Fibroblast of skin of right biceps (primary cell): ENCODE measurements at regions not wholly inside any gene's neighbourhood (a gene's known extent, or its start where the extent isn't known, plus 50 kb on each side); places are given as distances from the start of the nearest gene placed in this dataset.
A peak's percentile ranks its signal among the peaks of the same experiment; 100 is the strongest.
"Not testable (repeated sequence)": the region's sequence is repeated elsewhere in the genome, so short reads cannot be mapped to it uniquely, and the experiment has no call there.

Experiments used
- DNase-seq: peaks from one replicate; pipeline ENCODE4 v3.0.0-alpha.2; 2013

DNA sequence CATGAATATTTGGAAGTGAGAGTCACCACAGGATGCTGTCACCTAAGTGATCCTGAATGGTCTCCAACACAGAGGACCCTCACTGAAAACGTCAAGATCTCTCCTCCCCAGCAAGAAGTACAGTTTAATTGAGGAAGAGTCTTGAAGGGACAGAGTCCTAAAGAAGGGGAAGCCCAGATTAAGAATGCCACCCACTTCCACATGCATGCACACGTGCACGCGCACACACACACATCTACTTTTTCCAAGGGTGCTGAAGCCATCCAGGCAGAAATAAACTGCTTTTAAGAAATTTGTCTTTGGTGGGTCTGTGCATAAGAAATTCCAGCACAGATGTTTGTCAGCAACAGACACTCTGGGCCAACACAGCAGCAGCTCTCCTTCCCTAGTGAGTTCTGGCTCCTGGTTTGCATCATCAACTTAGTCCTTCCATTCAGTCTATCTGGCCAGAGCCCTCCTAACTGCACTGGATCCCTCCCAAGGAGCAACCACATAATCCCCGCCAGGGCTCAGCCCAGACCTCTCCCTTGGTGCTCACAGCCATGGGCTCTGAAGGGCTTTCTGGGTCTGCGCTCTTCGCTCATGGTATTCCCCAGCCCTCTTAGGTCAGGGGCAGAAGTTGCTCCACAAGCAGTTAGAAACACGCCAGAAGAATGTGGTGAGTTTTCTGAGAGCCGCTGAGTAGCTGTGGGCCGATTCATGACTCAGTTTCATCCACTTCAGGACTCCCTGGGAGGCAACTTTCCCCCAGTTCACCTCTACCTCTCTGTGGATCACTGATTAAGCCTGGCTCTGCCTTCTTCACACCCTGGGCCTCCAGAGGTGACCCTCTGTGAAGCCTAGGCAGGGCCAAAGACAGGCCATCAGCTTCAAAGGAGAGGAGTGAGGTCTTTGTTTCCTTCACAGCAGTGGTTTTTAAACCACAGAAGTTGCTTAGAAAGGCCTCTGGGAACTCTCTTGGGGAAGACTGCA is 132.6 kb upstream of the LIPC start:
- peak; percentile 46 for DNase-seq

DNA sequence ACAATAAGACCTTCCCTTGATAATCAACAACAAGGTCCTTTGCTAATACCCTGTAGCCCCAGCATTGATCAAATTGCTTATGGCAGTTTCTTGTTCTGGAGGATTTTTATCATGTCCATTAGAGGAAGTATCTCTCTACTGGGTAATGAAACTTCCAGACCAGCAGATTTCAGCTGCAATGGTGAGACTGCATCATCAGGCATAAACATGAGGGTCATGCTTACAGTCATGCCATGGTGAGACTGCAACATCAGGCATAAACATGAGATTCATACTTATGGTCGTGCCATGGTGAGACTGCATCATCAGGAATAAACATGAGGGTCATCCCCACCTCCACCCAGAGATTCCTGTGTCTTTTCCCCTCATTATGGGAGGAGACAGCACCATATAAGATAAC is 129.0 kb upstream of the LIPC start:
- no peak for DNase-seq

DNA sequence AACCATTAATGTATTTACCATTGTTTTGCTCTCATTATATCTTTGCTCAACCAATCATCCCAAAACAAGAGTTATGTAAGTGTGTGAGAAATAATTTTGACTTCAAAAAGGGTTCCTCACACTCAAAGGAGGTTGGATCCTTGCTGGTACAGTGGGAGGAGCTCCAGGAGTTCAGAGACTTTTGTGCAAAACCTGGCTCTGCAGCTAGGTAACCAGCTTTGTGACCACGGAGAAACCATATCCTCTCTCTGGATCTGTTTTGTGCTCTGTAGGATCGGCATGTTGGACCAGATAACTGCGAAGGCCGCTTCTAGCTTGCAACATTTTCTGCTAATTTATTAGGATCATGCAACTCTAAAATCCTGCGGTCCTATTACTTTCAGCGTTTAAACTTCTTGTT is 128.6 kb upstream of the LIPC start:
- DNase-seq = no peak

DNA sequence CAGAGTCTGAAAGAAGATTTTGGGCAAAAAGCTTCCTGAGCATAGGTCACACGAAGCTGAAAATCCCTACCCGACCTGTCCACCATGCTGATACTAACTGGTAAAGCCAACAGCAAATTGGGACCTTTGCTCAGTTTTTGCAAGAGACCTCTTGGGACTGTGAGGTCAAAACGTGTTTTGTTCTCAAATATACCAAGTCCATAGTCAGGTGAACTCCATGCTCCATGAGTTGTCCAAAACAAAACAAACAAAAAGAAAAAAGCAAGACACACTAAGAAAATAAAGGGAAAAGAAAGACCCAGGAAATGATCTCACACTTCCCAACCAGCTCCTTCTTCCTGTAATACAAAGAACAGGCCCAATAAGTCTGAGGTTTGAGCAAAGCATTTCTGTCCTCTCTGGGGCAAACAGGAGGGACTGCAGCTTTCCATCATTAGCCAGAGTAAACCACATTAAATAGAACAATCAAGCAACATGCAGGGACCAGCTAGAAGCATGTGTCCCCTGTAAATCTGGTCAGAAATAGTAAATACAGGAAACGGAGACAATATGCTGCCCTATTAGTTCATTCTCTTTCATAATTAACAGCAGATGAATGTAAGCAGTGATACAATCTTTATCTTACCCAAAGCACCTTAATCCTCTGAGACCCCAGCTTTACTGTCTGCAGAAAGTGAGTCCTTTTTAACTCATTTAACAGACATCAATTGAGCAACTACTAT is 125.0 kb upstream of the LIPC start:
- DNase-seq = peak; percentile 21

DNA sequence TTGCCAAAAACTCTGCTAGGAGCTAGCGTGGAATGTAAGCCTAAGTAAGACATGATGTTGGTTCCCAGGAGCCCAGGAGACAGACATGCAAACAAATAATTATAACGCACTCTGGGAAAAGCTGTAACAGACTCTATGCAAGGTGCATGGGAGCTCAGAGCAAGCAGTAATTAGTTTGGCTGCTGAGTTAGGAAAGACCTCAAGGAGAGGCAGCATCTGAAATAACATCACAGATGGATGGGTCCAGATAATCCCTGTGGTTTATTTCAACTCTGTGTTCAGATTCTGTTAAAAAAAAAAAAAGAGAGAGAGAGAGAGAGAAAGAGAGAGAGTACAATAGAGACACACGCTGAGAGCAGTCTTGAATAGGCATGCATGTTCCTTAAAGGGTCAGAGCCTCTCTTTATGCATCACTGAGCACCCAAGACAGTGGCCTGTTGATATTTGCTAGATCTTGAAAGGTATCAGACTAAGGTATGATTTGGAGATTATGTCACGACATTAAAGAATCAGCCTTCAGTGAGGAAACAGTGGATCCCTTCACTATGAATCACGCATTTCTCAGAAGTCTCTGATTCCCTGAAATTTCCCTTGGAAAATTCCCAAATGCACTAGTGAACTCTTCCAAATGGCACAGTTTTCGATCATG is 124.4 kb upstream of the LIPC start:
- peak; percentile 75 for DNase-seq

DNA sequence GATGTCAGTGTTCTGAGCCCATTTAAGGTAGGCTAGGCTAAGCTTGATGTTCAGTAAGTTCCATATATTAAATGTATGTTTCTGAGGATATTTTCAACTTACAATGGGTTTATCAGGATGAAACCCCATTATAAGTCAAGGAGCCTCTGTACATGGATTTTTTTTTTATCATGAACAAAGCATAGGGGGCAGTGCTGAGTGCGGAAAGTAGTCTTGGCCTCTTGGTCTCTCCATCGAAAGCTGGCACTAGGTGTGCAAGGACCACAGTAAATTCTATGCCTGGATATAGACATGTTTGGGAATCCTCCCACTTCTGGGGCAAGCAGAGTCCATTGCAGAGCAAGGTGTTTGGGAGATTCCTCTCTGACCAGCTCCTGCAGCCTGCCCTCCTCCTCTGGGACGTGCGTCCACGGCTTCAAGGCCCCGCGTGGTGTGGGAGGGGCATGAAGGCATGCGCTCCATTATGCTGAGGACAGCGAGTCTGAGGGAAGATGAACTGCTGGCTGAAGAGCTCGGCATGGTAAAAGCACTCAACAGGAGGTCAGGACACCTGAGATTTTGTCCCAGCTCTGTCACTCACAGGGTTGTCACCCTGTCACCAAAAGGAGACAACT is 122.9 kb upstream of the LIPC start:
- DNase-seq = no peak

DNA sequence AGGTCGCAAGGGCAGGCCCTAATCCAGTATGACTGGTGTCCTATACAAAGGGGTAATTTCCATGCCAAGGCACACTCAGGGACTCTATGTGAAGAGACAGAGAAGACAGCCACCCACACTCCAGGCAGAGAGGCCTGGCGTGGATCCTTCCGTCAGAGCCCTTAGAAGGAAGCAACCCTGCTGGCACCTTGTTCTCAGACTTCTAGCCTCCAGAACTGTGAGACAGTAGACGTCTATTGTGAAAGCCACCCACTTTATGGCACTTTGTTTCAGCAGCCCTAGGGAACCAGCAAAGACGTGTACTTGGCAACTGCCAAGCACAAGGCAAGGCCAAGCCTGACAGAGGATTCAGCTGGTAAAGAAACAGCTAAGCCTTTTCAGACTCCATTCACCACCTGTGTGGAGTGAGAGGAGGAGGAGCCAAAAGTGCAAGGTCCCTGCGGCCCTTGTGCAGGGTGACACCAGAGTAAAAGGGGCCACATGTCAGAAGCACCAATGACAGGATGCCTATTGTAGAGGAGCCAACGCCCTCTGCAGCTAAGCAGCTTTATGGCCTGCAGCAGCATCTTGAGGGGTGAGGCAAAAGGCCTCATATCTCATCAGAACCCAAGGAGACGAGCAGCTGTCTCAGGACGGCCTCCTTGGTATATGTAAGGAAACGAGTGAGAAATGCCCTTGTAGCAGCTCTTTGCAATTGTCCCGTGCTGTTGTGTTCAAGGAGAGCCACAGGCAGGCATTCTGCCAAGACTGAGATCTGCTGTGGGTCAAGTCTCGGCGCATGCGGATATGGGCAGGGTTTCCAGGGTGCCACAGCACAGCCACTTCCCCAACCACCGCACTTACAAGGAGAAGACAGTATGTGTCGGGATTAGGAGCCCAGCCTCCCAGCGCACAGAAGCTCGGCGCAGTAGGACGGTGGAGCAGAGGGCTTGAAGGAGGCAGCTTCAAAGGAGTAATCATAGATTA is 121.5 kb upstream of the LIPC start:
- no peak for DNase-seq

DNA sequence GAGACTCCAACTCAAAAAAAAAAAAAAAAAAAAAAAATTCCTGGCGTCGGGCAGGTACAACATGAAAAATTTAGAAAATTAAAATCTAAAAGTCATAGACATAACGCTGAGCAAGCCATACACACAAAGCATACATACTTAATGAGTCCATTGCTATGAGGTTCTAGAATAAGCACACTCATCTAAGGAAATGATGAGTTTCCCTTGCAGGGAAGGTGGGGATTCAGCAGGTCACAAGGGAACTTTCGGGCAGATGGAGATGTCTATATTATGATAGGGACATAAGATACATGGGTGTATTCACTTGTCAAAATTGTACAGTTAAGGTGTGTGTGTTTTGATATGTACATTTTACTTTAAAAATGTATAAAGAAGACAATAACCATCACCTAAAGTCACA is 120.2 kb upstream of the LIPC start:
- DNase-seq = no peak

DNA sequence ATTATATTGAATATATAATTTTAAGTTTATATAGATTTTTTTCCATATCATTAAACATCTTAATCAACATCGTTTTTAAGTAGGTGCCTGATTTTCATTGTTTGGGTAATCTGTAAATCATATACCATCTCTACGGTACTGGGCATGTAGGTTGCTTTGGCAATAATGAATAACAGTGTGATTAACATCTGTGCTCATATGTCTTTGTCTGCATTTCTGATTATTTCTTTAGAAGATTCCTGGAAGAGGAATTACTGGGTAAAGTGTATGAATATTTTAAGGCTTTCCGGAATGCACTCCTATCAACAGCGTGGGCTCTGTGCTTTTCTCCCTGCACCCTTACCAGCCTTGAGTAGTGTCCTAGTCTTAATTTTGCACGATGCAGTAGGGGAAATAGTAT is 119.8 kb upstream of the LIPC start:
- no peak for DNase-seq

DNA sequence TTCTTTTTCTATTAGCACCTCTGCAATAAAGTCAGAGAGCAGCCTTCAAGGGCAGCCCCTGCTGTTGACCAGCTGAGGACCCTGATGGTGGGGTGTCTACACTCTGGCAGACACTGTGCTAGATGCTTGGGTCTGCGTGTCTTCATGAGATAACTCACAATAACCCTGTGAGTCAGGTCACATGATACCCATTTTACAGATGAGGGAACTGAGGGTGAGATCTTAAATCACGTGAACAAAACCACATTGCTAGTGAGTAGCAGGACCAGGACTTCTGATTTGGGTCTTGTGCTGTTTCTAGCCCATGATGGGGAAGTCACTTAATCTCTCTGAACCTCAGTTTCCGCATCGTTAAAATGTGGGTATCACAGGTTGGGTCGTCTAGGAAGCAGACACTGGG is 118.5 kb upstream of the LIPC start:
- DNase-seq = no peak

DNA sequence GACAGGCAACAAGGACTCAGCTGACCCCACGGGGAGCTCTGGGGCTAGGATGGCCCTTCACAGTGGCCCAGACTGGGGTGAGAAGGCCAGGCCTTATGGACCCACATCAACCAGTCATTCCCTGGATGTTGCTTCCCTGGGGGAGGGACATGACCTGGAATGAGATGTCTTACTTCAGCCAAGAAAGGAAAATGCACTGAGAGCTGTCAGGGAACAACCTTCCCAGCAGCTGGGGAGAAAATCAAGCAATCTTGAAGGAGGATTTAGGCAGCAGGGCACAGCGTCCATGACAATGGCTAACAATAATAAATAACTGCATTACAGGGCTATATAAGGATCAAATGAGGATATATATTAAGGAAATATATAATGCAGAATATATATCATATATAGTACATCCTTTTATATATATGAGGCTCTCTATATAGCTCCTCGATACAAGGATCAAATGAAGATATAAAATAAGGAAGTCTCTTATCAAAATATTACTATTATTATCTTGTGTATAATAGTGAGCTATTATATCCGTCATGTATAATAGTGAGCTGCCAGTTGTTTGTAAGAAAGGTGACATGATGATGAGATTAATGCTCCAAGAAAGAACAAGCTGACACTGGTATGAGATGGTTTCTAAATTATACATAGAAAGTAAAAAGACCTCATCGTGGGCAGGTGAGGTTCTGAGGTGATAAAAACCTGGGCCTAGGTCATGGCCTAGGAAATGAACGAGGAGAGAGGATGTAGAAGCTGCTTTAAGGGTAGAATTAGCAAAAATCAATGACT is 117.8 kb upstream of the LIPC start:
- DNase-seq = no peak

DNA sequence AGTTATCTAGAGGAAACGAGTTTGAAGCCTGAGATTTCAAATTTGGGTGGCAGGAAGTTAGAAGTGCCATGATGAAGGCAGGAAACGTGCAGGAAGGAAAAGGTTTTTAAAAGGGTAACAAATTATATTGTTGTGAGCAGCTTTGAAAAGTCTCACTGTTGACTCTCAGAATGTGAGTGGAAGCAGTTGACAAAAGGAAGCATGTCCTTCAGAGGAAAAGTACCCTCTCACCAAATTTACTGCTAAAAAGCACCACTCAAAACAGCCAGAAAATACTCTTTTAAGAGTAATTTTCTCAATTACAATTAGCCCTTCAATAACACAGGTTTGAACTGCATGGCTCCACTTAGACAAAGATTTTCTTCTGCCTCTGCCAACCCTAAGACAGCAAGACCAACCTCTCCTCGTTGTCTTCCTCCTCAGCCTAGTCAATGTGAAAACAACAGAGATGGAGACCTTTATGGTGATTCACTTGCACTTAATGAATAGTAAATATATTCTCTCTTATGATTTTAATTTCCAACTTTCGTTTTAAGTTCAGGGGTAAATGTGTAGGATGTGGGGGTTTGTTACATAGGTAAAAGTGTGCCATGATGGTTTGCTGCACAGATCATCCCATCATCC is 117.1 kb upstream of the LIPC start:
- no peak for DNase-seq

DNA sequence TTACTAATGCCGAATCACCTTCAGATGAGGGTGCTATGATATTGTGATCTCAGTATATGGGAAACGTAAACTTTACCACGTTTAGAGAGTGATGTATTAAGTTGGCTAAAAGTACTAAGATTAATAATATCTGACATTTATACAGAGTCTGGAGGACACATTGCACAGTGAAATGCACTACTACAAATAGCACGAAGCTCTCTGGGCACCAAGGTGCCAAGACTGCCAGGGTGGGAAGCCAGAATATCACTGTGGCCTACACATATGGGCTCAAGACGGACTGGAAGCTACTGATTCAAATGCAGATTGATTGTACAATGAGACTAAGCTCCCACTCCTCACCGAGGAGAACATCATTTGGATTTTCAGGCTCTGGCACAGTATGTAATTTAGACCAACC is 113.3 kb upstream of the LIPC start:
- DNase-seq = no peak

DNA sequence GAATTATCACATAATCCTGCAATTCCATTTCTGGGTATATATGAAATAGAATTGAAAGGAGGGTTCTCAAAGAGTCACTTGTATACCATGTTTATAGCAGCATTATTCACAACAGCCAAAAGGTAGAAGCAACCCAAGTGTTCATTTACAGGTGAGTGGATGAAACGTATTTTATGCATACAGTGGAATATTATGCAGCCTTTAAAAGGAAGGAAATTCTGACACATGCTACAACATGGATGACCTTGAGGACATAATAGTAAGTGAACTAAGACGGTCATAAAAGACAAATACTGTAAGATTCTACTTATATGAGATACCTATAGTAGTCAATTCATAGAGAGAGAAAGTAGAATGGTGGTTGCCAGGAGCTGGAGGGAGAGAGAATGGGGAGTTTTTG is 110.8 kb upstream of the LIPC start:
- DNase-seq = no peak

DNA sequence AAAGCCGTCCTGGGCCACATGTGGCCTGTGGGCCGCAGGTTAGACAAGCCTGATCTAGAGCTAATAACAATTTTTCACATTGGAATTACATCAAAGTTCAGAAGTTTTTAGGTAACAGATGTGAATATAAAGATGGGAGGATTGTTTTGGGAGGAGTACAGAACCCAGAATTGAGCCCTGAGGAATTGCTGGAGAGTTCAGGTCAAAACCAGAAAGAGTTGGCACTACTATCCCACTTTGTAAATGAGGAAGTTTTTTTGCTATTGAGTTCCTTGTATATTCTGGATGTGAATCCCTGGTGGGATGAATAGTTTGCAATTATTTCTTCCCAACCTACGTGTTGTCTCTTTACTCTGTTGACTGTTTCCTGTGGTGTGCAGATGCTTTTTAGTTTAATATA is 109.5 kb upstream of the LIPC start:
- no peak for DNase-seq

DNA sequence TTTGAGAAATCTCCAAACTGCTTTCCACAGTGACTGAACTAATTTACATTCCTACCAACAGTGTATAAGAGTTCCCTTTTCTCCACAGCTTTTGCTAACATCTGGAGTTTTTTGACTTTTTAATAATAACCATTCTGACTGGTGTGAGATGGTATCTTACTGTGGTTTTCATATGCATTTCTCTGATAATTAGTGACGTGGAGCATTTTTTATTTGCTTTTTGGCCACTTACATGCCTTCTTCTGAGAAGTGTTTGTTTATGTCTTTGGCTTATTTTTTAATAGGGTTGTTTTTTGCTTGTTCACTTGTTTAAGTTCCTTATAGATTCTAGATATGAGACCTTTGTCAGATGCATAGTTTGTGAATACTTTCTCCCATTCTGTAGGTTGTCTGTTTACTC is 108.5 kb upstream of the LIPC start:
- DNase-seq = not testable (repeated sequence)

DNA sequence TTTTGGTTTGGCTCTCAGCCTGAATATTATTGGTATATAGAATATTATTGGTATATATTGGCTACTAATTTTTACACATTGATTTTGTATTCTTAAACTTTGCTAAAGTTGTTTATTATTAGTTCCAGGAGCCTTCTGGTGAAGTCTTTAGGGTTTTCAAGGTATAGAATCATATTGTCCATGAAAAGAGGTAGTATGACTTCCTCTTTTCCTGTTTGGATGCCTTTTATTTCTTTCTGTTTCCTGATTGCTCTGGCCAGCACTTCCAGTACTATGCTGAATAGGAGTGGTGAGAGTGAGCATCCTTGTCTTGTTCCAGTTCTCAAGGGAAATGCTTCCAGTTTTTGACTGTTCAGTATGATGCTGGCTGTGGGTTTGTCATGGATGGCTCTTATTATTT is 107.3 kb upstream of the LIPC start:
- DNase-seq = no peak

DNA sequence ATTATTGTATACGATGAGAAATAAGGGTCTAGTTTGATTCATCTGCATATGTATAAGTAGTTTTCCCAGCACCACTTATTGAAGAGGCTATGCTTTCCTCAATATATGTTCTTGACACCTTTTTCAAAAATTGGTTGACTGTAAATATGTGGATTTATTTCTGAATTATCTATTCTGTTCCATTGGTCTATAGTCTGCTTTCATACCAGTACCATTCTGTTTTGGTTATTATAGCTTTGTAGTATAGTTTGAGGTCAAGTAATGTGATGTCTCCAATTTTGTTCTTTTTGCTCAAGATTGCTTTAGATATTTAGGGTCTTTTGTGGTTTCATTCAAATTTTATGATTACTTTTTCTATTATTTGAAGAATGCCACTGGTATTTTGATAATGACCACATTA is 103.8 kb upstream of the LIPC start:
- DNase-seq = no peak

DNA sequence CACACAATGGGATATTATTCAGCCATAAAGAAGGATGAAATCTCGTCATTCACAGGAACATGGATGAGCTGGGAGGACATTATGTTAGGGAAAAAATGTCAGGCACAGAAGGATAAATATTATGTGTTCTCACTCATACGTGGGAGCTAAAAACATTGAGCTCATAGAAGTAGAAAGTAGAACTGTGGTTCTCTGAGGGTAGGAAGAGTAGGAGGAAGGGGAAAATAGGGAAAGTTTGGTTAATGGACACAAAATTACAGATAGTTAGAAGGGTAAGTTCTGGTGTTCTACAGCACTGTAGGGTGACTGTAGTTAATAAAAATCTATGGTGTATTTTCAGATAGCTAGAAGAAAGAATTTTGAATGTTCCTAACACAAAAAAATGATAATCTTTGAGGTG is 102.6 kb upstream of the LIPC start:
- no peak for DNase-seq

DNA sequence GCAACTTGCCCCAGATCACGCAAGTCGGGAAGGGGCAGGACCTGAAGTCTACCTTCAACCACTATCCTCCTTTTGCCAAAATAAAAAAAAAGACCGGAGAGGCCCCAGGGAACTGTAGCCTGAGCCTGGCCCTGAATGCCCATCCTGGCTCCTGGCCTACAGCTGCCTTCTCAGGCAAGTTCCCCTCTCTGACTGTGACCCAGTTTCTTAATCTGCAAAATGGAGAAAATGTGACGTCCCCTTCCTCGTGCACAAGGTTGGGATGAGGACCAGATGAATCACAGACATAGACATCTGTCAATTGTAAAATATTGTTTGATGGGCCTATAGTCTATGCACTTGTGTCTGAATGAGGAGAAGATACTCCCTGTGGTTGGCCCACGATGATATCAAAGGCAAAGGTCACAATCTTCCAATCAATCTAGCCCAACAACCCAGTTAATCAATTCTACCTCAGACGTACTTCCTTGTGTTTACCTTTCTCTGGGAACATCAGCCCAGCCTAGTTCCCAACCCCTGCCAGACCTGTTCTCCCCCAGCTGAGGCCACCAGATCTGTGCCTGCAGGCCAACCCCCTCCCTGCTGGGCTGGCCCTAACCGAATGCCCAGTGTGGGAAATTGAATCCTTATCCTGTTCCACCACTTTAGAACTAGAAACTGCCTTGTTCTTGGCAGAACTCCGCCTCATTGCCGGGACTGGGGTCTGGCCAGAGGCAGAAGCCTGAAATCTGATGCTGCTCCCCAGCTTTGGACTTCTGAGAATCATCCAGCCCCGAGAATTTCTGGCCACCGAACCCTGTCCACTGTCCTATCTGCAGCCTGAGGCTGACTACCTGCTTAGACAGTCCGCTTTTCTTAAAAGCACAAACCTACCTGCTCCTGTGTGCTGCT is 101.8 kb upstream of the LIPC start:
- no peak for DNase-seq
